Amniotic stem cell (primary cell): ENCODE measurements at regions not wholly inside any gene's neighbourhood (a gene's known extent, or its start where the extent isn't known, plus 50 kb on each side); places are given as distances from the start of the nearest gene placed in this dataset.

Experiments used
- DNase-seq: peaks from one replicate; lab custom pipeline; 2025; lab: John Stamatoyannopoulos, UW

DNA sequence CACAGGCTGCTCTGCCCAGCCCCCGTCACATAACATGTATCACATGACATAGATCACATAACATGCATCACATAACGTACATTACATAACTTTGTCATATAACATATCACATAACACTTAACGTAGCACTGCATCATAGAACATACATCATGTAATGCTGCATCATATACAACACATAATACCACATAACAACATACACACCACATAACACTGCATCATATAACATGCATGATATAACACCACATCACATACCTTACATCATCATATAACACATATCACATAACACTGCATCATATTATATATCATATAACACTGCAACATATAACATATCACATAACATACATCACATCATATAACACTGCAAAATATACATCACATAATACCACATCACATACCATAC lies 83.8 kb downstream of the AXIN2 start:
- DNase-seq: no peak

DNA sequence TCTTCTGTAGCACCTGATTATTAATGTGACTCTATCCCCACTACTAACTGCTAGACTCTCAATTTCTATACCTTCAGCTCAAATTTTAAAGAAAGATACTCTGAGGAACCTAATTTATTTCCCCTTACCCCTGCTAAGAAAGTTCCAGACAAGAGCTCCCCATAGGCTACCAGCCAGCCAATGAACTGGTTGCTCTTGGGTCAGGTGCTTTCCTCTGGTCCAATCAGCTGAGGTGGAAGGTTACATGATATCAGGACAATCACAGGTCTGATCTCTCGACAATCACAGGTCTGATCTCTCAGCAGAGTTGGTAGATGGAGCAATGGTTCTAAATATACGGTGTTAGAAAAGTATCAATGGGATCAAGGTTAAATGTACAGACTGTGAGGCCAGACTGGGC lies 86.8 kb downstream of the AXIN2 start:
- no peak for DNase-seq

DNA sequence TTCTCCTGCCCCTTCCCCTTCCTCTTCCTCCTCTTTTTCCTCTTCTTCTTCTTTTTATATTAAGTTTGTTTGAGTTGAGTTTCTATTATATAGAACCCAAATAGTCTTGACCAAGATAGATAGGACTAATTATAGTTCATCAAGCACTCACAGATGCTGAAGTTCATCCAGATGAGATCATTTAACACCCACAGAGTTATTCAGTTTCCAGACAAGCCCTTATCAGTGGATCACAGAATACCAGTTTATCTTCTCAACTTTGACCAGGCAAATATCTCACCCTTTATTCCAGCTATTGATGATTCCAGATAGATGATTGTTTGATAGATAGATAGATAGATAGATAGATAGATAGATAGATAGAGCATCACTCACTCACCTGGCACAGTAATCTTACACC lies 87.5 kb downstream of the AXIN2 start:
- no peak for DNase-seq

DNA sequence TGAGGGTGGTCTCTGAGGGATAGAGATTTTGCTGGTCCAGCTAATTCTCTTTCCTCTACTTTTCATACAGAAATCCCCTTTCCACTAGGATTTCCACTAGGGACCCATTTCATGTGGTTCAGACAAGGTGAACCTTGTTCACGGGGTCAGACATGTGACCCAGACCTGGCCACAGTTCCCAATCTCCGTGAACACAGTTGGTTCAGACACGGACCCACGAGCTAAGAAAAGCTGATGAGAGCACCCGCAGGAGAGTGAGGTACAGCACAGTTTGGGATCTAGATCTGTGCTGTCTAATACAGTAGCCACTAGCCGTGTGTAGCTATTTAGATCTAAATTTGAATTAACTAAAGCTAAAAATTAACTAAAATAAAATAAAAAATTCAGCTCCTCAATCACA lies 88.1 kb downstream of the AXIN2 start:
- DNase-seq: no peak

DNA sequence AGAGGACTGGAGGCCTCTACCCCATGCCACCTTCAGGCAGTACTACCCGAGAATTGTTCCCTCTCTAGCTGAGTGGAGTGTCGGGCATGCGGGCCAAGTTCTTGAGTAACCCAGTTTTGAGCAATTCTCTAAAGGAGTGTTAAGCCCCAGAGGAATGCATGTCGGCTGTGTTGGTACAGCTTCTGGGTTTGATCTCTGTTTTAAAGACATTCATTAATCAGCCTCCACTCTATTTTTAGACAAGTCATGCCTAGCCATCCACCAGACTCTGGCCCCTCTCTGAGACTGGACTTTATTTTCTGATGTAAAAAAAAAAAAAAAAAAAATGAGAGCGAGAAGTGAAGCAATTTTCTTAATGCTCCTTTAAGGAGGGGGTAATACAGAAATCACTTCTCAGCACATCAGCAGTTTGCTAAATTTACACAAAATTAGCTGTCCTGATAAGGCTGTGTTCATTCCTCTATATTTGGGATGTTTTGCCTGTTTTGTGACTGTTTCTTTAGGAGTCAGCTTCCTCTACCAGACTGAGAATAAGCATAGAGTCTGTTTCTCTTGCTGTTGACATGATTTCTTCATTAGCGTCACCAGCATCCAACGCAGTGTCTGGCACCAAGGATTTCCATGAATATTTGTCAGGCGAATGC lies 88.7 kb downstream of the AXIN2 start:
- no peak for DNase-seq

DNA sequence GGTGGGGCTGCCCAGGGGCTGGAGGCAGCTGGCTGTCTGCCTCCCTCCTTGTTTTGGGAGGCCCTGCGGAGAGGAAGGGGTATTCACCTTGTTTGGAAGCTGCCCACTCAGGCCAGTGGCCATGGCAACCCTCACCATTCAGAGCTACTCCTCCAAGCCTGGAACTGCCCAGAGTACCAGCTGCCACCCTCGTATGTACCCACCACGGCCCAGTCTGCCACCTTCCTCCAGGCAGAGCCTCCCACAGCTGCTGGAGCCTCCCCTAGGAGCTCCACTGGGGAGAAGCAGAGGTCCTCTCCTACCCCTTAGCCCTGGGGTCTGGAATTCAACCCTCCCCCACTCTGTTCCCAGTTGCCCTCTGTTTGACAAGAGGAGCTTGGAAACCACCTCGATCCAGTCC lies 90.7 kb downstream of the AXIN2 start:
- DNase-seq: no peak

DNA sequence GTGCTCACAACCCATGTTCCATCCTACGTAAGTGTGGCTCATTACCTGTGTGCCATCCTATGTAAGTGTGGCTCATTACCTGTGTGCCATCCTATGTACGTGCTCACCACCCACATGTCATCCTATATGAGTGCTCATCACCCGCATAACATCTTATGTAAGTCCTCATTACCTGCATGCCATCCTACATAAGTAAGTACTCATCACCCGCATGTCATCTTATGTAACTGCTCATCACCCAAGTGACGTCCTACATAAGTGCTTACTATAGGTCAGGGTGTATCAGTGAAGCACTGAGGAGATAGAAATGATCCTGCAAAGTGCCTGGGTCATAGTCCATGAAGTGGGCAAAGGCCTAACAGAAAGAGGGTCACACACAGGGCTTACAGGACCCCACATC lies 93.1 kb downstream of the AXIN2 start:
- DNase-seq: no peak

DNA sequence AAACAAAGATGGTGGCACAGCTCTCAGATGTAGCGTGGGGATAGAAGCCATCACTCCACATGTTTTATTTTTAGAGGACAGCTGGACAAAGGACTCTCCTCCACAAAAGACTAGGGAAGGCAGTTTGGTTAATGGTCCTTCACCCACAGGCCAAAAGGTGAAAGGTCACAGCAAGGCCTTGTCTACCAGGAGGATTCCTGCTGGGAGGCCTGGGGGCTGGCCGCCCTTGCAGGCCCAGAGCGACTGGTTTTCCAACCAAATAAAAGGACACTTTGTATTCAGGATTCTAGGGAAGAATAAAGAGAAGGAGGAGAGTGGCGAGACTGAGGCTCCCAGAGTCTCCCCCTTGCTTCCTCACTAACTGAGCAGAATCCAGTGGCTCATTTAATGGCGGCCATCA lies 94.3 kb downstream of the AXIN2 start:
- DNase-seq: no peak

DNA sequence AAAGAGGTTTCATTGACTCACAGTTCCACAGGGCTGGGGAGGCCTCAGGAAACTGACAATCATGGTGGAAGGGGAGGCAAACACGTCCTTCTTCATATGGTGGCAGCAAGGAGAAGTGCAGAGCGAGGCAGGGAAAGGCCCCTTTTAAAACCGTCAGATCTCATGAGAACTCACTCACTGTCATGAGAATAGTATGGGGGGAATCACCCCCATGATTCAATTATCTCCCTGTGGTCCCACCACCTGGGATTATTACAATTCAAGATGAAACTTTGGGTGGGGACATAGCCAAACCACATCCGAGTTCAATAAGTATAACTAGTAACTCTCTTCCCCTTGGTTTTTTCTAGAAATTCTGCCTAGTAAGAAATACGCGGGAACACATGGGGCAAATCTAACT lies 94.9 kb downstream of the AXIN2 start:
- no peak for DNase-seq

DNA sequence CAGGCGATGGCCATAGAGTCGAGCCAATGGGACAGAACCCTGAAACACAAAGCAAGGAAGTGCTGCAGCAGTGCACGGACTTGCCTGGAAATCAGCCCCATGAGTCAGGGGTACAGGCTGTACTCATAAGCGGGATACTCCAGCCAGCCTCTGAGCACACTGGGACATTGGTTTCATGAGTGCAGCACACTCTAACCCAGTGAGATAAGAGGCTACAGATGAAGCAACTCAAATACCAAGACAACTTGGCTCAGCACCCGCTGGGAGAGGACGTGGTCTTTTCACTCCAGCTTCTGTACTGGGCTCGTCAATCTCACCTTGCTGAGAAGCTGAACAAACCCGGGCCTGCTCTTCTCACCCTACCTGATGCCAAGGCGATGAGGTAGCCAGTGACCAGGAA lies 98.2 kb downstream of the AXIN2 start:
- DNase-seq: no peak

DNA sequence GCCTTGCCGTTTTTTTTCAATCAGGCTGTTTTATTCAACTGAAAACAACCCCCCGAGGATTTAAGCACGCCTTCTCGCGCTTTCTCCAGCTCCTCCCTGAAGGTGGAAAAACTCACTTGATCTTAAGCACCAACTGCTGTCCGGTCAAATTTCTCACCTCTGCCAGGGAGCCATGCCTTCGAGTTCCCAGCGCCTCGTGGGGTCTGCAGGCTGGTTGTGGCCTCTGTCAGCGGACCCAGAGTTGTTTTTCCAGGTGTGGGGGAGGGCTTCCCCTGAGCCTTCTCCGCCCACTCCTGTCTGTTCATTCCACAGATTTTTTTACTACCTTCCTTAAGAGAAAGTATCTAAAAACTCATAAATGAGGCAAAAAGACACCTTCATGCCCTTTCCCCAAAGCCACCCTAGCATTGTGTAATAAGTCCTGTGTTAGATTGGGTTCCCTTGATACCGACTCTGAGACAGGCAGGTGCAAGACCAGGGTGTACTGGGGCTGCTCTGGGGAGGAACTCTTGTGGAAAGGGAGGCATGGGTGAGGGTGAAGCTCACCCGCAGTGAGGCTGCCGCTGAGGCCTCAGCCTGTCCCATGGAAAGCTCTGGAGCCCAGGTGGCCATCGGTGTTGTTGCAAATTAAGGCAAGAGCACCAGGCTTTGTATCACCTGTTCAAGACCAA lies 101.6 kb downstream of the AXIN2 start:
- DNase-seq: no peak

DNA sequence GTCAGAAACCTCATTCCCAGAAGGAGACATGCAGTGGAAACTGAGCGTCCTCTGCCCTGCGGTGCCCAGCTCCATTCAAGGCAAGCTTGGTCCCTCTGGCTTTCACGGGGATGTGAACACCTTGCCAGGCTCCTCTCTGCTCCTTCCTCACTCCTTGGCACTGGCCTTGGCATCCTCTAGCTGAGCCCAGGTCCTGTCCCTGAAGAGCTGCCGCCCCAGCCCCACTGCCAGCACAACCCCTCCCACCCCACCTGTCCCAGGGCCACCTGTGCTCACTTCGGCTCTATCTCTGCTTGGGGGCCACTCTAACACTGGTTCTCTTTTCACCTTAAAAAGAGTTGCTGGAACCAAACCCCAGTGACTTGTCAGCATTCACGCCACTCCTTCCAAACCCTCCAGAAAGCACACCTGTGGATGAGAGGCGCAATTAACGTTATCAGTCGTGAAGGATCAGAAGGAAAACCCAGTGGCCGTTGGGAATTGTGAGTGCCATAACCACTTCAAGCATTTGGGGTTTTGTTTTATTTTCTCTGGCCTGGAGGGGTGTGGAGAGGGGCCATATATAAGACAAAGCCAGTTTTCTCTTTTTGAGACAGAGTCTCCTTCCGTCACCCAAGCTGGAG lies 103.7 kb downstream of the AXIN2 start:
- DNase-seq: no peak

DNA sequence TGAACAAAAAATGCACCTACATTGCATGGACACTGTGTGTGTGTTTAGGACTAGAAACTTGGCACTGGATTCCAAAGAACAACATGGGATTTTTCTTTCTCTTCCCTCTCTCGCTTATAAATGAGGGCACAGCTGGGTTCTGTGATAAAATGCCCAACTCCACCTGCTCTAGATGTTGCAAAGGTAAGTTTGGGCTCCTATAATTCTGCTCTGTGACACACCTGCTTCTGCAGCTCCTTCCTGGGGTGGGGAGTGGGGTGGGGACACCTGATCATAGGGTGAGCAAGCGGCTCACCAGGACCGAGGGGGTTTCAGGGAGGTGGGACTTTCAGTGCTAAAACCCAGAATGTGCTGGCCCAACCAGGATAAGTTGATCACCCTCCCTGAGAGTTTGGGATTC lies 104.3 kb downstream of the AXIN2 start:
- no peak for DNase-seq

DNA sequence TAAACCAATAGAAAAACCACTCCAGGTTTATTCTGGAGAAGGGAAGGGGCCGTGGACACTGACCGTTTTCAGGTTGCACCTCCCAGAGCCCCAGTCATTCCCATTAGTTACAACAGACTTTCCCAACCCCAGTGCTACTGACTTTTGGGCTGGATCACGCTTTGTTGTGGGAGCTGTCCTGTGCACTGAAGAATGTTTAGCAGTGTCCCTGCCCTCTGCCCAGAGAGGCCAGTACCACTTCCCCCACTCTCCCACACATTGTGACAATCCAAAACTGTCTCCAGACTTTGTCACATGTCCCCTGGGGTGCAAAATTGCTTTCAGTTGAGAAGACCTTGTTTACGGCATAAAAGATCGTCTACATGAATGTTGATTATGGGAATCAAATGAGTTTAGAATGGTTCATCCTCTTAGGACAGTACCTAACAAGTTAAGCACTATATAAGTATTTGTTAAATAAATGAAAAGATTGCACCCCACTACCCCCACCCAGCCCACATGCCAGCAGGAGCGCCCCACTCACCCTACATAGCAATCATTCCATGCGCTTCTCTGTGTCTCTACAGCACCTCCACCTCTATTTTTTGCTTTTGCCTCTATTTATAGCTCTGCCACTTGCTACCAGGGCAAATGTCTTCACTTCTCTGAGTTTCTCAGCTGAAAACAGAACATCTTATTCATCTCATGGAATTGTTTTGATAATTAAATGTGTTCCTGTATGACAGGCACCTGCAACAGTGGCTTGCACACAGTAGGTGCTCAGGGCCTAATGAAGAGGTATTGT lies 104.9 kb downstream of the AXIN2 start:
- DNase-seq: no peak

DNA sequence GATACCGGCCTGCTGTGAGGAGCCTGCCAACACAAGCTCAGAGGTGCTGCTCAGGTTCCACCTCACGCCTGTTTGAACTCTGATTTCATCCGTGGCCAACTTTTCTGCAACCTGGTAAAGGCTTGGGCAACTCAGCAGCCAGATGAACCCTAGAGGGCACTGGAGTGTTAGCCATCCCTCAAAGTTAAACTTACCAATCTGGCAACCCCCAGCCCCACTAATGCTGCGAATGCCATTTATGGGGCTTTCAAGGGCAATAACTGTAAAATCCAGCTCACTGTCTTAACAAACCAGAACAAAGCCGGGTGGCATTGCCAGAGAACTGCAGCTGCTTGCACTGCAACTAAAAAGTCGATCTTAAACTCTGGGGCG lies 105.5 kb downstream of the AXIN2 start:
- DNase-seq: no peak

DNA sequence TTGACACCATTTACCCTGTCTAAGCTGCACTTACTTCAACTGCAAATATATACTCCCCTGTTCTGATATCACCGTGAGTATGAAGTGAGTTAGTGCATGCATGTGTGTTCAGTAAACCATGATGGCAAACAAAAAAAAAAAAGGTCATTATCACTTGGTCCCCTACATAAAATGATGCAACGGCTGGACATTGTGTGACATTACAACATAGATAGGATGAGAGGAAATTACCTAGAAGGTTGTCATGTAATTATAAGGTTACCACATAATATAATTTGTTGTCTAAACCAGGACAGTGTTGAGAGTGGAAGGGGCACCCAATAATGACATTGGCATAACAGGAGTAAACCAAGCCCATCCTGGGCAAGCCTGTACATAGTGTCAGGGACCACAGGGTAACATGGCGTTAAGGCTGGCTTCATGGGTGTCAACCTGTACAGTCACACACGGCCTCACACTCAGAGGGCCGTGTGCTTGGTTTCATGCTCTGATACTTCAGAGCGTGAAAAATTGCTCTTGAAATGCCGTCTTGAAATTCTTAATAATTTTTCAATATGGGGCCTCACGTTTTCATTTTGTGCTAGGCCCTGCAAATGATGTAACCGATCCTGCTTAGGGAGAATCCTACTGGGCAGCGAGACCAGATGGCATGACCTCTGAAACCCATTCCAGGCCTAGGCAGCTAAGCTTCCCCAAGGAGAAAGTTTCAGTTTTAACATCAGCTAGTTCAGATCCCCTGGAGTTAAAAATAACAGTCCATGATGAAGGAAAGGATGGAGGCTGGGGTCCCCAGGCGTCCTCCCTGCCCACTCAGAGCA lies 106.1 kb downstream of the AXIN2 start:
- no peak for DNase-seq

DNA sequence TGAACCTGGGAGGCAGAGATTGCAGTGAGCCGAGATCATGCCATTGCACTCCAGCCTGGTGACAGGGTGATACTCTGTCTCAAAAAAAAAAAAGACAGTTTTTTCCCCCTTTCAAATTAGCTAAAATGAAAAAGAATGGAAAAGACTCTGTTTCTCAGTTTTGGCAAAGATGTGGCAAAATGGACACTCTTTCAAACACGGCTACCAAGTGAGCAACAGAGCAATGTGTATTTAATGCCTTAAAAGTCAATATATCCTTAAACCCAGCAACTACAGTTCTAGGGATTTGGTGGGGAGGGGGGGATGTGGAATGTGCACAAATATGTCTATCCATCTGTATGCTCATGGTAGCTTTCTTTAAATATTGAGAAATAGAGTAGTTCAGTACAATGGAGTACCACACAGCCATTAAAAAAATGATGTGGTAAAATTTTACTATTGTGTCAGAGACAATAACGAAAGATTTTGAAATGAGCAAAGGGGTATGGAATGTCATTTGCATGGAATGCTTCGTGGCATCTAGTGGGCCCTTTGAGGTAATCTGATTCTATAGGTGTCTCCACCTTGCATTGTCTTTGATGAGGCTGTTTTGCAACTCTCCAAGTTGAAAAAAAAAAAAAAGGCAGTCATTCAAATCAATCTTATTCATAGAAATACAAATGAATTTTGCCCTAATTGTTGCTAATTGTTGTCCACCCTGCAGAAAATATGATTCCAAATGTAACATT lies 108.1 kb downstream of the AXIN2 start:
- no peak for DNase-seq

DNA sequence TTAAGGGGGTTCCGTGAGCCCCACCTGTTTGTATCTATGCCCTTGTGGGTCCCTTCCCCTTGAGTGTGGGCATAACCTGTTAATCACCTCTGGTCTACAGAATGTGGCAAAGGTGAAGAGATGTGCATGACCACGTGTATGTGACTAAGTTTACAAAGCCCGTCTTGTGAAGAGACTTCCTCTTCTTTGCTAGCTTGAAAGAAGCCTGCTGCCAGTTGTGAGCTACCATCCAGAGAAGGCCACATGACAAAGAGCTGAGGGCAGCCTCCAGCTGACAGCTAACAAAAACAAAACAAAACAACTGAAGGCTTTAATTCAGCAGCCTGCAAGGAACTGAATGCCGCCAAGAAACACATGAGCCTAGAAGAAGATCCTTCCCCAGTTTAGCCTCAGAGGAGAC lies 112.0 kb downstream of the AXIN2 start:
- no peak for DNase-seq

DNA sequence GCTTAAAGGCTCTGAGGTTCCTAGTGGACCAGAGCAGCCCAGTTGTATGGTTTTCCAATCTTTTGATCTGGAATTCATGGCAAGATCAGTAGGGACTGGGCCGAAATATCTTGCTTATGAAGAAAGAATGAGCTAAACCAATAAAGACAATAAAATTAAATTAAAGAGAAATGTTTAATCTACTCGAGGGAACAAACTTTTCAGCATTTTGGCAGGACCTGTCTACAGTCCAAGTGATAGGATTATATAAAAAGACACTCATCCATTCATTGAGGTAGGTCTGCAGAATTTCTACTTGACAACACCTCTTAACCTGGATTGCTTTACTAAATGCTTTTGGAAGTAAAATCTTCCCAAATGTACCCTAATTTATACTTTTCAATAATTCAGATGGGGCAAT lies 113.6 kb downstream of the AXIN2 start:
- DNase-seq: no peak

DNA sequence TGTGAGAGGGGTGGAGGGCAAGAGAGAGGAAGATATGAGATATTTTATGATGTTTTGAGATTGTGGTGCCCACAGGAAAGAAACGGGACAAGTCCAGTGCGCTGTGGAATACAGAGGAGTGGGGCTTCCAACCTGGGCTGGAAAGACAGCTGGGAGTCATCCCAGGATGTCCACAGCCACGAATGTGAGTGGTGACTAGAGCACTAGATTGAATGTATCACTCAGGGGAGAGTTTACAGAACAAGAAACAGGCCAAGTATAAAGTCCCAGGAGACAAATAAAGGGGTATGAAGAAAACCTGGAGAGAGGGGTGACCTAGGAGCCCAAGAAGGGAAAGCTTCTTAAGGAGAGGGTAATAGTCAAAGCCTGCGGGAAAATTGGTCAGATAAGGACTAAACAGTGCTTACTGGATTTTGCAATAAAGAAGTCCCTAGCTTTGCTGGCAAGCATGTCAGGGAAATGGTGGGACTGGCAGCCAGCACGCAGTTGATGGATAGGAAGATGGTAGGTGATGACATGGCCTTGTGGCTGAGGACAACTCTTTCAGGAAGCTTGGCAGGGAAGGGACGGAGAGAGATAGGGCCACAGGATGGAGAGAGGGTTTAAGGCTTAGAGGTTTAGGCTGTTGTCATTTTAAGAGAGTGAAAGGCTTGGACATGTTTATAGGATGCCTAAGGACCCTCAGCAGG lies 114.5 kb downstream of the AXIN2 start:
- no peak for DNase-seq

DNA sequence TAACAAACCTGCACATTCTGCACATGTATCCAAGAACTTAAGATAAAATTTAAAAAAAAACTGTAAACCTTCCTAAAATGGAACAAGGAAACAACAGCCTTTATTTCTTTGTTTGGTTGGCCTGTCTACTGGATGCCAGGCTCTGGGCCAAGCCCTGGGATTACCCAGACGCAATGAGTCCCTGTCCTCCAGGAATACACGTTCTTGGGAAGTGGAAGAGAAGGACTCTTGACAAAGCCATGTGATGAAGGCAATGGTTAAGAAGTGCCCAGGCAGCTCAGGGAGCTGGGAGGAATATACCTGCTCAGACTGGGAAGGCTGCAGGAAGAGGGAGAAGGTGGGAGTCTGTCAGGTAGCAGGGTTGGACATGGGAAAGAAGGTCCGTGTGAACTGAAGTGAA lies 115.4 kb downstream of the AXIN2 start:
- no peak for DNase-seq
